BLaER1 (cell line): ENCODE measurements at regions not wholly inside any gene's neighbourhood (a gene's known extent, or its start where the extent isn't known, plus 50 kb on each side); places are given as distances from the start of the nearest gene placed in this dataset.
"Not testable (repeated sequence)": the region's sequence is repeated elsewhere in the genome, so short reads cannot be mapped to it uniquely, and the experiment has no call there.

ENCODE experiments used
- H3K27ac ChIP-seq: shearing (Covaris generic); formaldehyde crosslinking; 2 replicates; pipeline ENCODE4 v1.8.1; 2022
- H3K27me3 ChIP-seq: shearing (Covaris generic); formaldehyde crosslinking; 2 replicates; pipeline ENCODE4 v1.8.1; 2022
- H3K36me3 ChIP-seq: shearing (Covaris generic); formaldehyde crosslinking; 2 replicates; pipeline ENCODE4 v1.8.1; 2022
- H3K4me1 ChIP-seq: shearing (Covaris generic); formaldehyde crosslinking; 2 replicates; pipeline ENCODE4 v1.8.1; 2022
- H3K4me2 ChIP-seq: shearing (Covaris generic); formaldehyde crosslinking; 2 replicates; pipeline ENCODE4 v1.8.1; 2022
- H3K4me3 ChIP-seq: shearing (Covaris generic); formaldehyde crosslinking; 2 replicates; pipeline ENCODE4 v1.8.1; 2022
- H3K9ac ChIP-seq: shearing (Covaris generic); formaldehyde crosslinking; 2 replicates; pipeline ENCODE4 v1.8.1; 2022
- H3K9me3 ChIP-seq: shearing (Covaris generic); formaldehyde crosslinking; 2 replicates; pipeline ENCODE4 v1.8.1; 2022
- H4K20me1 ChIP-seq: shearing (Covaris generic); formaldehyde crosslinking; 2 replicates; pipeline ENCODE4 v1.8.1; 2022
- Cebpa-rat ChIP-seq: shearing (Covaris generic); IDR thresholded peaks from 2 replicates; pipeline ENCODE4 v1.8.1; 2022

- Histone ChIP-seq H3K9ac (no peak overlapping the region), H4K20me1 (no peaks in the 10 kb centered on the region), H3K4me3 (no peak overlapping the region), H3K36me3 (no peaks in the 10 kb centered on the region), H3K4me2 (no peak overlapping the region), H3K9me3 (no peaks in the 10 kb centered on the region), H3K27ac (no peak overlapping the region), H3K27me3 (no peaks in the 10 kb centered on the region), H3K4me1 (peaks cover 24% of the 10 kb centered on the region)
- TF ChIP-seq Cebpa-rat: no peak
These were observed 151.8 kb upstream of the KCND3 start for GRCh38 chr1:112141301-112141700.

- TF ChIP-seq Cebpa-rat: no peak
- H3K4me1 ChIP-seq: peaks cover 24% of the 10 kb centered on the region
- no peaks in the 10 kb centered on the region for H3K9me3 ChIP-seq
- no peaks in the 10 kb centered on the region for H3K36me3 ChIP-seq
- H3K4me2 ChIP-seq: no peak overlapping the region
- H3K27ac ChIP-seq: no peak overlapping the region
- no peak overlapping the region for H3K9ac ChIP-seq
- no peaks in the 10 kb centered on the region for H4K20me1 ChIP-seq
- H3K27me3 ChIP-seq: no peaks in the 10 kb centered on the region
- no peak overlapping the region for H3K4me3 ChIP-seq
These were observed 152.5 kb upstream of the KCND3 start for GRCh38 chr1:112141923-112142322.

- Histone ChIP-seq H3K27me3 (no peaks in the 10 kb centered on the region), H3K9me3 (0 out of 2 replicates have a peak, but pooled peaks cover under 1% of the 10 kb centered on the region), H3K4me2 (peak overlapping the region; percentile 71), H3K27ac (peak overlapping the region; percentile 23; the same call in 1 of the 2 replicates), H3K4me3 (no peak overlapping the region), H3K36me3 (no peaks in the 10 kb centered on the region), H3K4me1 (peaks cover 24% of the 10 kb centered on the region), H4K20me1 (no peaks in the 10 kb centered on the region), H3K9ac (no peak overlapping the region)
- TF ChIP-seq Cebpa-rat: no peak
These were observed 154.5 kb upstream of the KCND3 start for GRCh38 chr1:112143871-112144441.

GRCh38 chr1:112144733-112145426, 155.4 kb upstream of the KCND3 start:
- Histone ChIP-seq H3K9ac (peak overlapping the region; percentile 16; the same call in 1 of the 2 replicates), H3K4me1 (peaks cover 24% of the 10 kb centered on the region), H3K9me3 (peaks cover 10% of the 10 kb centered on the region), H3K36me3 (no peaks in the 10 kb centered on the region), H3K27ac (peak overlapping the region; percentile 23), H3K4me3 (no peak overlapping the region), H3K4me2 (peak overlapping the region; percentile 71), H4K20me1 (no peaks in the 10 kb centered on the region), H3K27me3 (no peaks in the 10 kb centered on the region)
- TF ChIP-seq Cebpa-rat: no peak

GRCh38 chr1:112146201-112146715, 156.8 kb upstream of the KCND3 start:
- Histone ChIP-seq H3K27me3 (no peaks in the 10 kb centered on the region), H3K9me3 (peaks cover 17% of the 10 kb centered on the region), H3K4me2 (no peak overlapping the region), H3K36me3 (no peaks in the 10 kb centered on the region), H3K4me1 (peaks cover 24% of the 10 kb centered on the region), H3K27ac (no peak overlapping the region), H3K4me3 (no peak overlapping the region), H3K9ac (no peak overlapping the region), H4K20me1 (no peaks in the 10 kb centered on the region)
- no peak for TF ChIP-seq Cebpa-rat

- not testable (repeated sequence) for H3K36me3 ChIP-seq, H3K4me3 ChIP-seq, H4K20me1 ChIP-seq, H3K27ac ChIP-seq, H3K4me2 ChIP-seq, H3K4me1 ChIP-seq, H3K27me3 ChIP-seq, H3K9me3 ChIP-seq, H3K9ac ChIP-seq
These were observed 170.7 kb upstream of the KCND3 start for GRCh38 chr1:112160214-112160613.

- H3K9me3 ChIP-seq: no peaks in the 10 kb centered on the region
- H3K4me1 ChIP-seq: no peaks in the 10 kb centered on the region
- H3K4me3 ChIP-seq: no peak overlapping the region
- no peak overlapping the region for H3K9ac ChIP-seq
- no peak overlapping the region for H3K27ac ChIP-seq
- H3K27me3 ChIP-seq: no peaks in the 10 kb centered on the region
- H4K20me1 ChIP-seq: no peaks in the 10 kb centered on the region
- no peak for TF ChIP-seq Cebpa-rat
- H3K4me2 ChIP-seq: no peak overlapping the region
- no peaks in the 10 kb centered on the region for H3K36me3 ChIP-seq
These were observed 175.9 kb upstream of the KCND3 start for GRCh38 chr1:112165375-112165774.

- H3K27me3 ChIP-seq: no peaks in the 10 kb centered on the region
- no peak for TF ChIP-seq Cebpa-rat
- H3K4me2 ChIP-seq: no peak overlapping the region
- H3K36me3 ChIP-seq: no peaks in the 10 kb centered on the region
- H3K9me3 ChIP-seq: no peaks in the 10 kb centered on the region
- no peak overlapping the region for H3K9ac ChIP-seq
- H3K27ac ChIP-seq: no peak overlapping the region
- H4K20me1 ChIP-seq: no peaks in the 10 kb centered on the region
- no peaks in the 10 kb centered on the region for H3K4me1 ChIP-seq
- no peak overlapping the region for H3K4me3 ChIP-seq
These were observed 180.0 kb upstream of the KCND3 start for GRCh38 chr1:112169517-112169916.

- Histone ChIP-seq H4K20me1 (no peaks in the 10 kb centered on the region), H3K27ac (no peak overlapping the region), H3K4me1 (no peaks in the 10 kb centered on the region), H3K9me3 (no peaks in the 10 kb centered on the region), H3K4me2 (no peak overlapping the region), H3K9ac (no peak overlapping the region), H3K36me3 (no peaks in the 10 kb centered on the region), H3K27me3 (no peaks in the 10 kb centered on the region), H3K4me3 (no peak overlapping the region)
- TF ChIP-seq Cebpa-rat: peak; percentile 68
These were observed 182.9 kb upstream of the KCND3 start for GRCh38 chr1:112172294-112172882.

- Histone ChIP-seq H4K20me1 (no peaks in the 10 kb centered on the region), H3K36me3 (no peaks in the 10 kb centered on the region), H3K27me3 (no peaks in the 10 kb centered on the region), H3K4me2 (no peak overlapping the region), H3K27ac (no peak overlapping the region), H3K9ac (no peak overlapping the region), H3K9me3 (no peaks in the 10 kb centered on the region), H3K4me3 (no peak overlapping the region), H3K4me1 (no peaks in the 10 kb centered on the region)
- TF ChIP-seq Cebpa-rat: no peak
These were observed 187.8 kb upstream of the KCND3 start for GRCh38 chr1:112177314-112177713.
